ENCODE measurements at regions not wholly inside any gene's neighbourhood (a gene's known extent, or its start where the extent isn't known, plus 50 kb on each side); places are given as distances from the start of the nearest gene placed in this dataset.

- no peak for TF ChIP-seq TAF1 (IDR thresholded peaks at IDR 0.05; ENCODE audit: low read depth, low read length)
- no peak for TF ChIP-seq POLR2A (IDR thresholded peaks at IDR 0.05; ENCODE audit: low read depth, low read length)
- no peak for TF ChIP-seq POLR2AphosphoS5 (IDR thresholded peaks at IDR 0.05; ENCODE audit: low read depth, low read length)
- TF ChIP-seq SPI1 (IDR thresholded peaks at IDR 0.05; ENCODE audit: low read depth, low read length) = no peak
- TF ChIP-seq PAX5 (IDR thresholded peaks at IDR 0.05; ENCODE audit: insufficient read depth, low read length, severe bottlenecking) = no peak
Measured at GRCh38 chr4:17168571-17168970, 270.1 kb upstream of the LDB2 start.
